ENCODE measurements at regions not wholly inside any gene's neighbourhood (a gene's known extent, or its start where the extent isn't known, plus 50 kb on each side); places are given as distances from the start of the nearest gene placed in this dataset.

- Histone ChIP-seq H3K9me3 (peaks cover 0 to 7% (median 0%) of the 10 kb centered on the region in 11 donors), H3K36me3 (no peaks in the 10 kb centered on the region), H3K4me3 (no peak overlapping the region), H3K4me1 (no peaks in the 10 kb centered on the region), H3K27me3 (no peaks in the 10 kb centered on the region), H3K27ac (no peak overlapping the region)
- ATAC-seq, result no peak
- TF ChIP-seq CTCF (IDR thresholded peaks at IDR 0.05), result no peak
- DNase-seq, result no peak
- 73 to 78% methylated on average over 3 of the region's 3 CpGs for WGBS, 2 donors
- intact Hi-C loops (cut with DNase I), result no loop called here
Observed at GRCh38 chr6:23989885-23990533, 136.0 kb upstream of the NRSN1 start.

GRCh38 chr6:23994013-23994412 is 132.0 kb upstream of the NRSN1 start:
- Histone ChIP-seq H3K9me3 (peaks cover 0 to 13% (median 0%) of the 10 kb centered on the region in 11 donors), H3K27ac (no peak overlapping the region), H3K36me3 (no peaks in the 10 kb centered on the region), H3K4me1 (no peaks in the 10 kb centered on the region), H3K27me3 (no peaks in the 10 kb centered on the region), H3K4me3 (no peak overlapping the region)
- intact Hi-C loops (cut with DNase I), result no loop called here
- ATAC-seq, result no peak
- no peak for TF ChIP-seq CTCF (IDR thresholded peaks at IDR 0.05)
- no peak for DNase-seq
- WGBS, 2 donors, result 75 to 83% methylated on average over 1 of the region's 1 CpG

GRCh38 chr6:24004062-24004461 is 122.0 kb upstream of the NRSN1 start:
- H3K27me3 ChIP-seq, result no peaks in the 10 kb centered on the region
- TF ChIP-seq CTCF (IDR thresholded peaks at IDR 0.05), result no peak
- H3K9me3 ChIP-seq, result no peaks in the 10 kb centered on the region
- 11 to 16% methylated on average over 3 of the region's 3 CpGs for WGBS, 2 donors
- H3K27ac ChIP-seq, result peak overlapping the region in 6 of 10 donors; percentile 26 to 68 (median 60)
- no peak overlapping the region for H3K4me3 ChIP-seq
- peak in 1 of 2 donors; percentile 11 for DNase-seq
- intact Hi-C loops (cut with DNase I), result no loop called here
- ATAC-seq, result peak; percentile 49 to 96 (median 88)
- no peaks in the 10 kb centered on the region for H3K36me3 ChIP-seq
- peaks cover 0 to 17% (median 8%) of the 10 kb centered on the region in 9 donors for H3K4me1 ChIP-seq

- H3K27ac ChIP-seq, result peak overlapping the region in 6 of 10 donors; percentile 26 to 68 (median 60)
Observed at GRCh38 chr6:24004659-24005058, 121.4 kb upstream of the NRSN1 start.

More at GRCh38 chr6:24004659-24005058, 121.4 kb upstream of the NRSN1 start:
- DNase-seq, result peak in 1 of 2 donors; percentile 5
- Histone ChIP-seq H3K4me3 (no peak overlapping the region), H3K27me3 (no peaks in the 10 kb centered on the region), H3K36me3 (no peaks in the 10 kb centered on the region), H3K4me1 (peaks cover 0 to 17% (median 8%) of the 10 kb centered on the region in 9 donors), H3K9me3 (no peaks in the 10 kb centered on the region)
- peak in 6 of 8 donors; percentile 55 to 85 (median 78) for ATAC-seq
- WGBS, 2 donors, result 47 to 59% methylated on average over 1 of the region's 1 CpG
- peak in 5 of 9 donors; percentile 8 to 36 (median 30) for TF ChIP-seq CTCF (IDR thresholded peaks at IDR 0.05)
- intact Hi-C loops (cut with DNase I), result no loop called here
